ENCODE measurements at regions not wholly inside any gene's neighbourhood (a gene's known extent, or its start where the extent isn't known, plus 50 kb on each side); places are given as distances from the start of the nearest gene placed in this dataset.

GRCh38 chr3:166472015-166472414 lies 634.8 kb upstream of the BCHE start:
- DNase-seq (ENCODE audit: extremely low read depth, low read depth), result no peak
- no peak for TF ChIP-seq CTCF (IDR thresholded peaks at IDR 0.05; ENCODE audit: low read depth, low read length)

GRCh38 chr3:166471074-166471767 lies 634.0 kb upstream of the BCHE start:
- DNase-seq (ENCODE audit: extremely low read depth, low read depth), result no peak
- no peak for TF ChIP-seq CTCF (IDR thresholded peaks at IDR 0.05; ENCODE audit: low read depth, low read length)

- no peak for DNase-seq (ENCODE audit: extremely low read depth, low read depth)
- TF ChIP-seq CTCF (IDR thresholded peaks at IDR 0.05; ENCODE audit: low read depth, low read length), result no peak
These were observed 625.8 kb upstream of the BCHE start for GRCh38 chr3:166462891-166463470.

- no peak for DNase-seq (ENCODE audit: extremely low read depth, low read depth)
- TF ChIP-seq CTCF (IDR thresholded peaks at IDR 0.05; ENCODE audit: low read depth, low read length), result no peak
These were observed 624.4 kb upstream of the BCHE start for GRCh38 chr3:166461626-166462025.

GRCh38 chr3:166457382-166457781 lies 620.2 kb upstream of the BCHE start:
- DNase-seq (ENCODE audit: extremely low read depth, low read depth), result no peak
- TF ChIP-seq CTCF (IDR thresholded peaks at IDR 0.05; ENCODE audit: low read depth, low read length), result no peak

GRCh38 chr3:166456286-166456685 lies 619.1 kb upstream of the BCHE start:
- DNase-seq (ENCODE audit: extremely low read depth, low read depth), result no peak
- no peak for TF ChIP-seq CTCF (IDR thresholded peaks at IDR 0.05; ENCODE audit: low read depth, low read length)

GRCh38 chr3:166455744-166456143 lies 618.5 kb upstream of the BCHE start:
- DNase-seq (ENCODE audit: extremely low read depth, low read depth), result no peak

More at GRCh38 chr3:166455744-166456143, 618.5 kb upstream of the BCHE start:
- no peak for TF ChIP-seq CTCF (IDR thresholded peaks at IDR 0.05; ENCODE audit: low read depth, low read length)
